HG03575 (cell line): ENCODE measurements at regions not wholly inside any gene's neighbourhood (a gene's known extent, or its start where the extent isn't known, plus 50 kb on each side); places are given as distances from the start of the nearest gene placed in this dataset.

Experiments used
- ATAC-seq: cut with Tn5 transposase; IDR thresholded peaks from one replicate; pipeline ENCODE4 v1.9.1; 2021; ENCODE audit not compliant: unreplicated experiment, insufficient number of reproducible peaks, low FRiP score; ENCODE audit errors: extremely low read depth

DNA sequence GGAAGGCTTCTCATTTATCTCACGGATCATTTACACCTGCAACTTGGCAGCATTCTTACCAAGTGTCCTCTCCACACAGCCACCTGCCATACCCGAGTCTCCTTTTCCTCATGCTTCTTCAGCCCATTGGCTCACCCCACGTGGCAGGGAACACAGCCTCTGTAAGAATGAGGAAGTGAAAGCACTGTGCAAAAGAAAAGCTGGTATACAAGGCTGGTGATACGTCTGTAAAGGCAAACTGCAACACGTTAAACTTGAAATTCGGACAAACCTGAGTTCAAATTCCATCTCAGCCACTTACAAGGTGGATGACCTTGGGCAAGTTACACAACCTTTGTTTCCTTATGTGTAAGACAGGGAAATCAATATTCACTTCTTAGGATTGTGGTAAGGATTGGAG is 164.0 kb upstream of the RASGEF1B start:
- peak; percentile 84 for ATAC-seq

- no peak for ATAC-seq
These were observed 163.3 kb upstream of the RASGEF1B start for GRCh38 chr4:81634766-81635549.

DNA sequence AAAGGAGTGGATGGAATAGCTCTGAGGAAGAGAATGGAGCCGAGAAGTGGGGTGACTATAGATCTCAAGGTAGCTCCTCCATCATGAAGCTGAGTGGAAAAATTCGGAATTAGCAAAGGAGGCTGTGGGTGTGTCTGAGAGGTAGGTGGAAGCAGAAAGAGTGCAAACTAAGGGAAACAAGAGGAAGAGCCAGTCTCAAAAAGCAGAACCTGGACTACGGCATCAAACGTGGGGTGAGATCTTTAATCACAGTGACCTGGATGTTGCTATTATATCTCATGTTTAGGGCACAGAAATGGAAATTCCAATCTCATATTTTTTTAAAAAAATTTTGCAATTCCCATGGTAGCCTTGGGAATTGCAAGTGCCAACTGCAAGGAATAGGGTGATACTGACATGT is 162.5 kb upstream of the RASGEF1B start:
- ATAC-seq: no peak

- ATAC-seq: no peak
These were observed 161.0 kb upstream of the RASGEF1B start for GRCh38 chr4:81632581-81633299.

- no peak for ATAC-seq
These were observed 160.3 kb upstream of the RASGEF1B start for GRCh38 chr4:81631958-81632441.

DNA sequence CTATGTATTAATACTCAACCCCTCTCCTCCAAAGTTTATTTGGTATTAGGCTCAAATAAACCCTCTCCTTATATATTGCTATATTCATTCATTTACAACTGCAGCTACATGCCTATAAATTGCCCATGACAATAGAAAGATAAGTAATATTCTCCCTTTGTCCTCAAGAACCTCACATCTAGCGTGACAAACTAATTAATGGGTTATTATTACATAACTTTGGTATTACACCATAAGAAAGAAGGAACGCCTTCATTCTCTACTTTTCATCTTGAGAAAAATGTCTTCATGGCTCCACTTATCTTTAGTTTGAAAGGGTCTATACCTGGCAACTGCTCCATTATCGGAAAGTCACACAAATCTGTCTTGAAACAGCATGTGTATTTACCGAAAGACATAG is 157.7 kb upstream of the RASGEF1B start:
- no peak for ATAC-seq

DNA sequence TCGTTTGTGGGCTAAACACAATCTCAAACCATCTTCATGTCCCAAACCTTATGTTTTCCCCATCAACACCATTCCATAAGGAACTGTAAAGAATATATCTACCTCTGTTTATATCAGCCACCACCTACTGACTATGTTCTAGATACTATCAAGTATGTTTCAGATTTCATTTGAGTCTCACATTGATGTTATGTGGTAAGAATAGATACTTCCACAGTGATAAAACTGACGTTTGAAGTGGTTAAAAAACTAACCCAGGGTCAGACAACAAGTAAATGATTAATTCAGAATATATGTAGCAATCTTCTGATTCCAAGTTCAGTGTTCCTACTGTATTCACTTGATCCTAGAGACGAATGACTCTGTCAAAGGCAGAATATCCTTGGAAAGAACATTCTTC is 156.8 kb upstream of the RASGEF1B start:
- ATAC-seq: no peak

- ATAC-seq: no peak
These were observed 155.9 kb upstream of the RASGEF1B start for GRCh38 chr4:81627590-81627989.

- no peak for ATAC-seq
These were observed 155.1 kb upstream of the RASGEF1B start for GRCh38 chr4:81626851-81627250.

- no peak for ATAC-seq
These were observed 154.0 kb upstream of the RASGEF1B start for GRCh38 chr4:81625422-81626417.

GRCh38 chr4:81623434-81623833 is 151.7 kb upstream of the RASGEF1B start:
- no peak for ATAC-seq

DNA sequence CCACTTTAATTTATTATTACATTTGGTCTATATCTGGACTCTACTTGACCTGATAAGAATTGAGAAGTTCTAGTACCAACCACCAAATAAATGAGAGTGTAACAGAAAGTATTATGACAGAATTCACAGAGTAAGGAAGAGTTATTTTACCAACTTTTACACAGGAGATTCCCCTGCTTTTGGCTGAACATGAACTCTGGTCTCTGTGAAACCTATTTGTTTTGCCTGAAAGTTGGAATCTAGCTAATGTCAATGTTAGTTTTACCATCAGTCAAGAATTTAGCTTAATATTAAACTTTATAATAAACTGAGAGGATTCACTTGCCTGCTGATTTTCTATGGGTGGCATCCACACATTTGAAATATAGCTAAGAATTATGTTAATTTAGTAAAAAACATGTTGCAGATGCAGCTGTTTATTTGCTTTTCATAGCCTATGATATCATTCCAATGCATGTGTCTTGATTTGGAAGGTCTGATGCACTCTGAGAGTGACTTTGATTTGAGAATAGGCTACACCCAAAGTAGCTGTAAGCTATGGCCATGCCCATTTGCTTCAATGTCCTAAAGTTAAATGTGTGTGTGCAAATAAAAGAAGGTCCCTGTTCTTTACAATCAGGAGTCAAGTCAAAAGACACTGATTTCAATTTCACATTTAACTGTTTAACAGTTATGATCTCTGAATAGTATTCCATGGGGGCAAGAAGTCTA is 150.9 kb upstream of the RASGEF1B start:
- no peak for ATAC-seq

DNA sequence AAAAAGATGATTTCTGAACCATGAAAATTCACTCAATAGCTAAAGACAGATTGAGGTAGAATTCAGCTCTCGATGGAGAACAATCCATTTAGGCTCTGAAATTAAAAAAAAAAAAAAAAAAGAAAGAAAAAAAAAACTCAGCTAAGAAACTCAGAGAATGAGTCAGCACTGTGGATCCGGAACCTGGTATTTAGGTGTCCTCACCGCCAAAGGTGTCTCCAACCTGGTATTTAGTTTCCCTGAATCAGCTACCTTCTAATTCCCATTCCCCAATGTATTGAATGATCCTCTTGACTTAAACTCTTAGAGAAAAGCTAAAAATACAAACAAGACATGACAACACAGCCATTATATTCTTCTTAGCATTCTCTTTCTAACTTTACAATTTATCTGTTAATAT is 150.3 kb upstream of the RASGEF1B start:
- ATAC-seq: no peak

GRCh38 chr4:81621490-81621889 is 149.8 kb upstream of the RASGEF1B start:
- no peak for ATAC-seq

GRCh38 chr4:81620442-81620841 is 148.7 kb upstream of the RASGEF1B start:
- no peak for ATAC-seq

DNA sequence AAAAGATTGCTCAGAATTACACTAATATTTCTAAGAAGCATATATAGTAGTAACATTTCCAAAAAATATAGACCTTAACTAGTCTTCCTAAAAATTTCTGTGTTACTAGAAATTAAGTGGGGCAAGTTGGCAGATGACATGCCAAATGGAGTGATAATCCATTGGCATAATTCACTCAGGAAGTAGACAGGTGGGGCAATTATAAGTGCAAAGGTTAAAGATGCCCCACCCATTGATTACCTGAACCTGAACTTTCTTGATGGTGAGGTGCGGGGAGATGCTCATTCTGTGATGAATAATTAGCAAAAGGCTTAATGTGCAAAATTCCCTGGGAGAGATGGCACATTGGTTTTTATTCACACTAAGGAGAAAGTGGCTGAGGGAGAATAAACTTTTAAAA is 145.8 kb upstream of the RASGEF1B start:
- ATAC-seq: no peak

DNA sequence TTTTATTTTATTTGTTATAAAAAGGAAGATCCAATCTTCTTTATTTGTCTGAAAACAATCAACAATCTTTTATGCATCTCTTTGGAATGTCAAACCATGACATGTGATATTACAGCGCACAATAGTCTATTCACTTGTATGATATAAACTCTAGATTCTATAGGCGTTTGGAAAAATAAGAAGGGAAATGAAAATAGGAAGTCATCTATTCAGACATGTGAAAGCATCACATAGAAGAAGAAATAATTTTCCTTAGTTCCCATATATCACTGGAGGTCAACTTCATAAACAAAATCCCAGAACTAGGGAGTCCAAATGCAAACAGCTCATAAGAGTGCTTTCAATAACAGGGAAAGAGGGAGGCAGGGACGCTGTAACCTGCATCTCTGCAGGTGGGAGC is 139.5 kb upstream of the RASGEF1B start:
- no peak for ATAC-seq

DNA sequence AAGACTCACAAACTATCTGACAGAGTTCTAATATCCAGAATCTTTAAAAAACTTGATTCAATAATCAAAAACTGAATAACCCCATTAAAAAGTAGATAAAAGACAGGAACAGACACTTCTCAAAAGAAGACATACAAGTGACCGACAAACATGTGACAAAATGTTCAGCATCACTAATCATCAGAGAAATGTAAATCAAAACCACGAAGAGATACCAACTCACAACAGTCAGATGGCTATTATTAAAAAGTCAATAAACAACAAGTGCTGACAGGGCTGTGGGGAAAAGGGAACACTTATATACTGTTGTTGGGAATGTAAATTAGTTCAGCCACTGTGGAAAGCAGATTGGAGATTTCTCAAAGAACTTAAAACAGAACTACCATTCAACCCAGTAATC is 138.1 kb upstream of the RASGEF1B start:
- ATAC-seq: no peak

DNA sequence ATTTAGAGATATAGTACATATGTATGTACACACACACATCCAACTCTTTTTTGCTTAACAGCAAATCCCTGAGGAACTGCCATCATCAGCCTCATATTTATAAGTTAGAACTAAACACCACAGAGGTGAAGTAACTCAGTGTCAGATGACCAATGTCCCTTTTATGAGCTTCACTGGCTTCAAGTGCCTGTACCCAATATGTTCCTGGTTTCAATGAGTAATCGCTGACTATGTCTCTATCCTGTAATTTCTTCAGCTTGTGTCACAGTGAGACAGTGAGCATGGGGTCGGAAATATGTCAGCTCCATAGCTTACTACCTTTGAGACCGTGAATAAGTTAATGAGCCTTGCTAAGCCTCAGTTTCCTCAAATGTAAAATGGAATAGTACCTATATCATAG is 136.2 kb upstream of the RASGEF1B start:
- no peak for ATAC-seq
